GM23338 (cell line): ENCODE measurements at regions not wholly inside any gene's neighbourhood (a gene's known extent, or its start where the extent isn't known, plus 50 kb on each side); places are given as distances from the start of the nearest gene placed in this dataset.

Source experiments
- ATAC-seq: fragments of 200-7000 bp; cut with Tn5 transposase; 3 replicates; pipeline ENCODE4 v1.9.1; 2020
- DNase-seq: peaks from one replicate; pipeline ENCODE4 v3.0.0-alpha.2; 2015; ENCODE audit warnings: low spot score
- H2AFZ ChIP-seq: fragments of 200-600 bp; sonication (generic); 2 replicates; pipeline ENCODE4 v1.8.0; 2016; ENCODE audit warnings: antibody characterized with exemption, mild to moderate bottlenecking, moderate library complexity
- H3F3A ChIP-seq: fragments of 200-600 bp; sonication (generic); replicated peaks from 2 replicates; pipeline ENCODE4 v1.8.0; 2017; ENCODE audit warnings: antibody characterized with exemption, mixed run types, low read depth
- H3K27ac ChIP-seq: fragments of 200-600 bp; sonication (generic); 2 replicates; pipeline ENCODE4 v1.6.1; 2016; ENCODE audit warnings: low read depth
- H3K27me3 ChIP-seq: fragments of 200-600 bp; sonication (generic); 2 replicates; pipeline ENCODE4 v1.8.0; 2016; ENCODE audit warnings: mild to moderate bottlenecking, mixed run types, moderate library complexity; ENCODE audit not compliant: insufficient read depth
- H3K36me3 ChIP-seq: fragments of 200-600 bp; sonication (generic); 2 replicates; pipeline ENCODE4 v1.8.0; 2016; ENCODE audit warnings: mild to moderate bottlenecking; ENCODE audit not compliant: insufficient read depth
- H3K4me1 ChIP-seq: fragments of 200-600 bp; sonication (generic); 2 replicates; pipeline ENCODE4 v1.8.0; 2016; ENCODE audit warnings: mild to moderate bottlenecking, moderate library complexity; ENCODE audit not compliant: insufficient read depth
- H3K4me2 ChIP-seq: fragments of 200-600 bp; sonication (generic); 2 replicates; pipeline ENCODE4 v1.7.1; 2017; ENCODE audit warnings: mixed run types
- H3K4me3 ChIP-seq: fragments of 200-600 bp; sonication (generic); 2 replicates; pipeline ENCODE4 v1.6.1; 2016; ENCODE audit warnings: mixed run types
- H3K79me2 ChIP-seq: fragments of 200-600 bp; sonication (generic); replicated peaks from 2 replicates; pipeline ENCODE4 v1.8.0; 2017; ENCODE audit warnings: mild to moderate bottlenecking; ENCODE audit not compliant: insufficient read depth
- H3K9me2 ChIP-seq: fragments of 200-600 bp; sonication (generic); 2 replicates; pipeline ENCODE4 v1.8.0; 2017; ENCODE audit not compliant: insufficient read depth
- H4K20me1 ChIP-seq: fragments of 200-600 bp; sonication (generic); replicated peaks from 2 replicates; pipeline ENCODE4 v1.8.0; 2017; ENCODE audit warnings: mild to moderate bottlenecking; ENCODE audit not compliant: insufficient read depth
- H3K27ac Mint-ChIP-seq: 2 replicates; pipeline ENCODE4 v1.8.0; 2020; ENCODE audit warnings: inconsistent platforms, mild to moderate bottlenecking, moderate library complexity, mixed read lengths
- H3K27me3 Mint-ChIP-seq: 3 replicates; pipeline ENCODE4 v1.8.0; 2022; ENCODE audit warnings: low read depth, mild to moderate bottlenecking, moderate library complexity, mixed read lengths, inconsistent platforms; ENCODE audit not compliant: insufficient read depth, poor library complexity
- H3K36me3 Mint-ChIP-seq: 3 replicates; pipeline ENCODE4 v1.8.0; 2021; ENCODE audit warnings: low read depth, mild to moderate bottlenecking, inconsistent platforms, moderate library complexity, mixed read lengths
- H3K4me1 Mint-ChIP-seq: 3 replicates; pipeline ENCODE4 v1.8.0; 2020; ENCODE audit warnings: mild to moderate bottlenecking, inconsistent platforms, mixed read lengths
- H3K4me3 Mint-ChIP-seq: 3 replicates; pipeline ENCODE4 v1.8.0; 2021; ENCODE audit warnings: moderate library complexity, mild to moderate bottlenecking, inconsistent platforms, mixed read lengths
- H3K9me3 Mint-ChIP-seq: 3 replicates; pipeline ENCODE4 v1.8.0; 2020; ENCODE audit warnings: moderate library complexity, mild to moderate bottlenecking, inconsistent platforms, mixed read lengths
- EZH2 ChIP-seq: fragments of 200-600 bp; sonication (generic); IDR thresholded peaks from one replicate; pipeline ENCODE4 v1.8.0; 2017; ENCODE audit warnings: antibody characterized with exemption, mild to moderate bottlenecking, low read depth; ENCODE audit not compliant: unreplicated experiment
- NANOG ChIP-seq: IDR thresholded peaks from 2 replicates; pipeline ENCODE4 v1.6.1; 2016; ENCODE audit warnings: antibody characterized with exemption, borderline replicate concordance
- POLR2AphosphoS5 ChIP-seq: IDR thresholded peaks from 2 replicates; pipeline ENCODE4 v1.6.1; 2016; ENCODE audit warnings: antibody characterized with exemption, low read depth
- REST ChIP-seq: IDR thresholded peaks from one replicate; pipeline ENCODE4 v1.6.1; 2018; ENCODE audit warnings: antibody characterized with exemption; ENCODE audit not compliant: unreplicated experiment
- ZNF331 ChIP-seq: fragments of 250-450 bp; sonication (Bioruptor Pico); IDR thresholded peaks from 2 replicates; pipeline ENCODE4 v1.5.0; 2020; ENCODE audit warnings: low read depth, mild to moderate bottlenecking, moderate library complexity
- ZNF462 ChIP-seq: fragments of 250-450 bp; sonication (Bioruptor Pico); IDR thresholded peaks from 2 replicates; pipeline ENCODE4 v1.5.0; 2020; ENCODE audit warnings: mild to moderate bottlenecking, moderate library complexity

GRCh38 chr3:87833039-87833377 is 225.8 kb downstream of the CGGBP1 start:
- H3K9me2 ChIP-seq = no peaks in the 10 kb centered on the region
- no peak for DNase-seq
- no peak overlapping the region for H3K27ac ChIP-seq
- no peak overlapping the region for H2AFZ ChIP-seq
- H3K27me3 ChIP-seq = no peaks in the 10 kb centered on the region
- no peaks in the 10 kb centered on the region for H3K79me2 ChIP-seq
- H3K27me3 Mint-ChIP-seq = no peaks in the 10 kb centered on the region
- no peaks in the 10 kb centered on the region for H3K36me3 ChIP-seq
- H3K4me3 ChIP-seq = no peak overlapping the region
- no peaks in the 10 kb centered on the region for H3K4me1 ChIP-seq
- no peak for TF ChIP-seq ZNF462 (CRISPR knock-in tag)
- TF ChIP-seq EZH2 = no peak
- no peak for TF ChIP-seq NANOG
- TF ChIP-seq ZNF331 (CRISPR knock-in tag) = no peak
- TF ChIP-seq REST = no peak
- TF ChIP-seq POLR2AphosphoS5 = no peak
- no peaks in the 10 kb centered on the region for H3K4me1 Mint-ChIP-seq
- H4K20me1 ChIP-seq = no peaks in the 10 kb centered on the region
- no peak overlapping the region for H3K4me2 ChIP-seq
- H3F3A ChIP-seq = no peaks in the 10 kb centered on the region
- no peak for ATAC-seq
- H3K4me3 Mint-ChIP-seq = no peak overlapping the region
- no peak overlapping the region for H3K27ac Mint-ChIP-seq
- no peaks in the 10 kb centered on the region for H3K36me3 Mint-ChIP-seq
- no peaks in the 10 kb centered on the region for H3K9me3 Mint-ChIP-seq
